ENCODE measurements at regions not wholly inside any gene's neighbourhood (a gene's known extent, or its start where the extent isn't known, plus 50 kb on each side); places are given as distances from the start of the nearest gene placed in this dataset.

DNA sequence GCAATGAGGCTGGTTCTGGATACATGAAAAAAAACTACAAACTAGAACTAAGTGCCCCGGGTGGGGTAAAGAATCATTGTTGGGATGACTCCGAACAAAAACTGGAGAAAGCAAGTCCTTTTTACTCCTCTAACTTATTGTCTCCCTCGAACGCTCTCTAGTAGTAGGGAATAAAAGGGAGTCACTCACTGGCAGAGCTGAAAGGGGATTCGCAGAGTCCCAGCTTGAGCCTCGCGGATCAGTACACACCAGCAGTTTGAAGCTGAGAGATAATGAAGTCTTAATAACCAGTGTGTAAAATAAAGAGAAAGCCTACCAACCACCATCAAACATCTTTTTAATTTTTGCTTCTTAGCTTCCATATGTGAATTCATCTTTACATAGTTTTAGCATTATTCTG lies 521.9 kb upstream of the ARX start:
- Histone ChIP-seq H3K27ac (ENCODE audit: insufficient read depth, low read length) (no peak overlapping the region), H3K14ac (replicated peaks; ENCODE audit: low read depth, low read length) (no peak overlapping the region), H2BK20ac (ENCODE audit: low read depth, low read length) (no peak overlapping the region), H3K4me1 (ENCODE audit: control insufficient read depth, insufficient read depth, low read length) (no peaks in the 10 kb centered on the region), H4K91ac (ENCODE audit: insufficient read depth, low read depth, low read length) (no peak overlapping the region), H4K8ac (ENCODE audit: low read depth in 2 of 2, low read length in 2 of 2) (no peak overlapping the region), H2BK120ac (ENCODE audit: low read depth, low read length) (no peak overlapping the region), H2BK15ac (ENCODE audit: low read depth, low read length) (no peak overlapping the region), H3K56ac (ENCODE audit: extremely low read depth, insufficient read depth, low read length) (no peak overlapping the region), H2AFZ (replicated peaks; ENCODE audit: low read length, poor library complexity) (no peak overlapping the region), H3K9me1 (ENCODE audit: insufficient read depth, low read length) (no peaks in the 10 kb centered on the region), H4K20me1 (ENCODE audit: insufficient read depth, low read length) (no peaks in the 10 kb centered on the region), H3K18ac (ENCODE audit: low read depth, low read length) (no peak overlapping the region), H3K4me2 (ENCODE audit: low read depth, low read length) (no peak overlapping the region), H2BK5ac (ENCODE audit: low read depth, low read length, poor library complexity, severe bottlenecking) (no peak overlapping the region), H3K4me3 (ENCODE audit: insufficient read depth, low read depth, low read length) (no peak overlapping the region), H2AK5ac (ENCODE audit: low read depth, low read length) (no peak overlapping the region), H3K9ac (ENCODE audit: low read depth, low read length) (no peak overlapping the region), H3K36me3 (ENCODE audit: control insufficient read depth, insufficient read depth, low read length) (no peaks in the 10 kb centered on the region), H2AK9ac (replicated peaks; ENCODE audit: low read depth, low read length, poor library complexity) (no peak overlapping the region), H3K9me3 (ENCODE audit: control insufficient read depth, insufficient read depth, low read length) (no peaks in the 10 kb centered on the region), H3K79me1 (ENCODE audit: low read depth in 1 of 2, low read length in 2 of 2) (no peaks in the 10 kb centered on the region), H3K27me3 (ENCODE audit: control insufficient read depth, insufficient read depth, low read length) (no peaks in the 10 kb centered on the region), H3K23ac (ENCODE audit: low read depth, low read length) (no peak overlapping the region), H4K5ac (ENCODE audit: low read depth, low read length) (no peak overlapping the region), H3K4ac (ENCODE audit: low read depth, low read length) (no peak overlapping the region)
- in situ Hi-C loops (cut with MboI; ENCODE audit: low sequenced_read_pairs), result no loop called here
- TF ChIP-seq POLR2A (IDR thresholded peaks at IDR 0.05; ENCODE audit: low read depth, low read length), result no peak
- TF ChIP-seq FOS (IDR thresholded peaks at IDR 0.05; ENCODE audit: low read depth, low read length), result no peak
- TF ChIP-seq RAD21 (IDR thresholded peaks at IDR 0.05; ENCODE audit: low read length), result no peak
- no peak for TF ChIP-seq SMC3 (IDR thresholded peaks at IDR 0.05; ENCODE audit: low read depth, low read length)
- TF ChIP-seq USF2 (IDR thresholded peaks at IDR 0.05; ENCODE audit: low read depth, low read length), result no peak
- TF ChIP-seq BHLHE40 (IDR thresholded peaks at IDR 0.05; ENCODE audit: low read depth, low read length), result no peak
- TF ChIP-seq RFX5 (IDR thresholded peaks at IDR 0.05; ENCODE audit: low read depth, low read length), result no peak
- TF ChIP-seq MAZ (IDR thresholded peaks at IDR 0.05; ENCODE audit: borderline replicate concordance, low read depth, low read length), result no peak
- TF ChIP-seq, protein P1, sequence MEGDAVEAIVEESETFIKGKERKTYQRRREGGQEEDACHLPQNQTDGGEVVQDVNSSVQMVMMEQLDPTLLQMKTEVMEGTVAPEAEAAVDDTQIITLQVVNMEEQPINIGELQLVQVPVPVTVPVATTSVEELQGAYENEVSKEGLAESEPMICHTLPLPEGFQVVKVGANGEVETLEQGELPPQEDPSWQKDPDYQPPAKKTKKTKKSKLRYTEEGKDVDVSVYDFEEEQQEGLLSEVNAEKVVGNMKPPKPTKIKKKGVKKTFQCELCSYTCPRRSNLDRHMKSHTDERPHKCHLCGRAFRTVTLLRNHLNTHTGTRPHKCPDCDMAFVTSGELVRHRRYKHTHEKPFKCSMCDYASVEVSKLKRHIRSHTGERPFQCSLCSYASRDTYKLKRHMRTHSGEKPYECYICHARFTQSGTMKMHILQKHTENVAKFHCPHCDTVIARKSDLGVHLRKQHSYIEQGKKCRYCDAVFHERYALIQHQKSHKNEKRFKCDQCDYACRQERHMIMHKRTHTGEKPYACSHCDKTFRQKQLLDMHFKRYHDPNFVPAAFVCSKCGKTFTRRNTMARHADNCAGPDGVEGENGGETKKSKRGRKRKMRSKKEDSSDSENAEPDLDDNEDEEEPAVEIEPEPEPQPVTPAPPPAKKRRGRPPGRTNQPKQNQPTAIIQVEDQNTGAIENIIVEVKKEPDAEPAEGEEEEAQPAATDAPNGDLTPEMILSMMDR (conservative IDR thresholded peaks at IDR 0.05; ENCODE audit: low read depth, low read length), result no peak
- TF ChIP-seq, protein P2, sequence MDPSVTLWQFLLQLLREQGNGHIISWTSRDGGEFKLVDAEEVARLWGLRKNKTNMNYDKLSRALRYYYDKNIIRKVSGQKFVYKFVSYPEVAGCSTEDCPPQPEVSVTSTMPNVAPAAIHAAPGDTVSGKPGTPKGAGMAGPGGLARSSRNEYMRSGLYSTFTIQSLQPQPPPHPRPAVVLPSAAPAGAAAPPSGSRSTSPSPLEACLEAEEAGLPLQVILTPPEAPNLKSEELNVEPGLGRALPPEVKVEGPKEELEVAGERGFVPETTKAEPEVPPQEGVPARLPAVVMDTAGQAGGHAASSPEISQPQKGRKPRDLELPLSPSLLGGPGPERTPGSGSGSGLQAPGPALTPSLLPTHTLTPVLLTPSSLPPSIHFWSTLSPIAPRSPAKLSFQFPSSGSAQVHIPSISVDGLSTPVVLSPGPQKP (IDR thresholded peaks at IDR 0.05; ENCODE audit: borderline replicate concordance, low read depth, low read length), result no peak
- TF ChIP-seq RCOR1 (IDR thresholded peaks at IDR 0.05; ENCODE audit: insufficient replicate concordance, low read length), result no peak
- TF ChIP-seq NFE2L2 (IDR thresholded peaks at IDR 0.05; ENCODE audit: low read depth, low read length), result no peak
- no peak for TF ChIP-seq CHD1 (IDR thresholded peaks at IDR 0.05; ENCODE audit: low read depth, low read length)
- no peak for TF ChIP-seq MXI1 (IDR thresholded peaks at IDR 0.05; ENCODE audit: borderline replicate concordance, low read depth, low read length)
- no peak for TF ChIP-seq CEBPB (IDR thresholded peaks at IDR 0.05; ENCODE audit: low read depth, low read length)
- no peak for TF ChIP-seq MAFK (IDR thresholded peaks at IDR 0.05; ENCODE audit: low read depth, low read length)
- BruUV-seq (replicated peaks), result no TSS peak
- whole genome bisulfite sequencing, 2 experiments (ENCODE audit: extremely low coverage in 2 of 2, insufficient read length in 1 of 2), result no CpG with 5 or more reads among the region's 7 CpGs
- ChIA-PET CTCF (no interaction called here), POLR2A (ENCODE audit: unreplicated experiment) (no interaction called here)
- dilution Hi-C loops (cut with HindIII; ENCODE audit: low sequenced_read_pairs, unreplicated experiment), result no loop called here
- DNase-seq (no peak), ATAC-seq (ENCODE audit: low read depth) (no peak)
- intact Hi-C loops (cut with micrococcal nuclease), result no loop called here

Data from IMR-90 (cell line).